ENCODE measurements at regions not wholly inside any gene's neighbourhood (a gene's known extent, or its start where the extent isn't known, plus 50 kb on each side); places are given as distances from the start of the nearest gene placed in this dataset.
"Not testable (repeated sequence)": the region's sequence is repeated elsewhere in the genome, so short reads cannot be mapped to it uniquely, and the experiment has no call there.

DNA sequence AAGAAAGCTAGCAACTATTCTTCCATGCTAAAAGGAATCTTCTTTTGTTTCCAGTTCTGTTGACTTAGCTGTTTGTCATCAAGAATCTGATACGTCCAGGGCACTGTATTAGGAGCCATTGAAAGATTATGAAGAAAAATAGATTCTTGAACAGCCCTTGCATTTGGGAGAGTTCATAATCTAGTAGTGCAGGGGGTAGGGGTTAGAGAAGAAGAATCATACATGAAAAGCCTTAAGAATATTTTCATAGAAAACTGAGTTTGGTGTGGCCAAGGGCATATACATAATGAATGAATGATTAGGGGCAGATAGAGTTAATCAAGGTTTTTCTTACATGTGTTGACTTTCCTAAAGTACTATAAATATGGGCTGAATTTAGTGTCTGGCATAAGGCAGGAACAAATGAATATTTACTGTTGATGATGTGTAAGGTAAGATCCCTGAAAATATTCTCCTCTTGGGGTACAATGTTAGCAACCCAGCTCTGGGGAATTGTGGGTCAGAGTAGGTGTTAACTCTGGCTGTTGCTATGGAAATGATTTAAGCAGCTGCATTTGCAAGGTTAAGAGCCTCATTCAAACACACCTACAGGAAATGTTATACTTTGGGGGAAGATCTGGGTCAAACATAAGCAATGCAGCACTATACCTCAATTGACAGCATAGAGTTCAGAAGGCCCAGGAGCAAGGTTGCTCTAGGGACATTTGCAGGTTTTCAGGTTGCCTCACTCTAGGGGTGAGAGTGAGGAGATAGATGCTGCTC is 667.3 kb upstream of the CITED2 start:
- DNase-seq, result no peak

- no peak for DNase-seq
Observed at GRCh38 chr6:140041056-140041455, 666.6 kb upstream of the CITED2 start.

- DNase-seq, result no peak
Observed at GRCh38 chr6:140040396-140040795, 665.9 kb upstream of the CITED2 start.

DNA sequence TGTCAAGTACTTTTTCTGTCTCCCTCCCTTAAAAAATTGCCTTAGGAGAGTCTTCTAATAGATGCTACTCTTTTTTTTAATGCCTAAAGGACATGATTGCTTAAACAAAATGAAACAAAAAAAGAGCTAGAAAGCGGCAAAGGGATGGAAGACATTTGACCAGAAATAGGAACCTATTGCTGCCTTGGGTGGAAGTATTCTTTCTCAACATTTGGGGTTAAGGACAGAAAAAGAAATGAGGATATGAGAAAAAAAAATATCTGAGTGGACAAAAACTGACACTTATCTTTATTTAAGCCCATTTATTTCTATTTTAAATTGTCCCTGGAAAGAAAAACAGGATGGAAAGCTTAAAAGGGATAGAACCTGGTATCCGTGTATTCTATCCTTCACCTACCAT is 664.9 kb upstream of the CITED2 start:
- DNase-seq, result no peak

GRCh38 chr6:140036196-140036595 is 661.7 kb upstream of the CITED2 start:
- DNase-seq, result no peak

DNA sequence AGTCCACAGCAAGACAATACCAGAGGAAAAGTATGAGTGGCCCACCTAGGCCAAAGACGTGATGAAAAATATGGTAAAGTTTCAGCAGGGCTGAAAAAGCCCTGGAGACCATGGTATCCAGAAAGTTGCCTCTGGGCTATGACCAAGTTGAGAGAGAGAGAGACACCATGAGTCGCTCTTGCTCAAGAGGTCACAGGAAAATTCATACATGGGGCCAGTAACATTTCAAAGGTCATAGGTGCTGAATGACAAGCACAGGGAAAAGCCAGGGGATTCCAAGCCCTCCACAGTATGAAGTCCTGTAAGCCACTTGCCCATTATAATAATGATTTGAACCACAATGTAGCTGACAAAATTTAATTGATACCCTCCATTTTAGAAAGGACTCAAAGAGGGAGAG is 657.7 kb upstream of the CITED2 start:
- no peak for DNase-seq

GRCh38 chr6:140029551-140029950 is 655.1 kb upstream of the CITED2 start:
- no peak for DNase-seq

GRCh38 chr6:140027219-140027618 is 652.8 kb upstream of the CITED2 start:
- no peak for DNase-seq

DNA sequence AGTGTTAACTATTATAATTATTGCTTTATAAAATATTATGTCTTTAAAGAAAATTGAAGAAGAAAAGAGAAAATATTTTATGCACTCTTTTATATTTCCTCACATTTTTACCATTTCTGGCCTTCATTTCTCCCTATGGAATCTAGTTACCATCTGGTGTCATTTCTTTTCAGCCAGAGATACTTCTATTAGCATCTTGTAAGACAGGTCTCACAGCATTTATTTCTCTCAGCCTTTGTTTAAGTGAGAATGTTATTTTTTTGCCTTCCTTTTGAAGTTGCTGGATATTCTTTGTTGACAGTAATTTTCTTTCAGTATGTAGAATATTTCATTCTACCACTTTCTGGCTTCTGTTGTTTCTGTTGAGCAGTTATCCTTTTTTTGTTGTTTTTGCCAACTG is 652.1 kb upstream of the CITED2 start:
- no peak for DNase-seq

GRCh38 chr6:140025171-140025570 is 650.7 kb upstream of the CITED2 start:
- DNase-seq, result no peak

GRCh38 chr6:140020207-140020791 is 645.9 kb upstream of the CITED2 start:
- DNase-seq, result no peak

- DNase-seq, result no peak
Observed at GRCh38 chr6:140018588-140018987, 644.1 kb upstream of the CITED2 start.

DNA sequence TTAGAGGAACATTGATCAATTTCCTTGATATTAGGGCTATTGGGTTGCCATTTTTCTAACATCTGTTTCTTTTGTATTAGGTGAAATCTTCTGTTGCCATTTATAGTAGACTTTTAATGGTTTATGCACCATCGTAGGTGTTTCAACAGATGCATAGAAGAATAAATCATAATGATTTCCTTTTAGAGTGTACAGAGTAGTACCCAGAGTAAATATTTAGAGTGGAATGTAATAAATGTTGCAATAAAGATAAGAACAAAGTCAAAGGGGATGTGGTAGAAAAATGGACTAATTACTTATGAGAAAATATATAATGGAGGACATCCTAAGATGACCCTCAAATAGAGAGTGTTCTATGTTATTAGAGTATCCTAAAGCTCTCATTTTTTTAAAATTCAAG is 643.0 kb upstream of the CITED2 start:
- DNase-seq, result no peak

GRCh38 chr6:140012150-140012549 is 637.7 kb upstream of the CITED2 start:
- no peak for DNase-seq

DNA sequence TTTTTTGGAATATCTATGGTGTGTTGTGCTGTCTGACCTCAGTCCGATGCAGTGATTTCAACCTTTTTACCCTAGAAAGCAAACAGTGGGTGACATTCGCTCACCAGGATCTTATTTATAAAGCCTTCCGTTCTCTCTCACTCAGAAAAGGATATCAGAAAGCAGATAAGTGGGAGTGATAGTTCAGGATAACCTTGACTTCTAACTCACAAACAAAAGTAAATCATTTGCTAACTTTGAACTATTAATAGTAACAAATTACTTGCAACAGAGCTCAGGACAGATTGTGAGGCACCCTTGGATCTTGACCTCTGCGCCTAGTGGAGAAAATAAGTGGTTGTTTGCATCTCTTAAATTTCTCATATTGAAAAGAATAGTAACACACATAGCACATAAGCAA is 637.1 kb upstream of the CITED2 start:
- peak; percentile 15 for DNase-seq

- no peak for DNase-seq
Observed at GRCh38 chr6:140009286-140009685, 634.8 kb upstream of the CITED2 start.

GRCh38 chr6:140007525-140007924 is 633.1 kb upstream of the CITED2 start:
- no peak for DNase-seq

DNA sequence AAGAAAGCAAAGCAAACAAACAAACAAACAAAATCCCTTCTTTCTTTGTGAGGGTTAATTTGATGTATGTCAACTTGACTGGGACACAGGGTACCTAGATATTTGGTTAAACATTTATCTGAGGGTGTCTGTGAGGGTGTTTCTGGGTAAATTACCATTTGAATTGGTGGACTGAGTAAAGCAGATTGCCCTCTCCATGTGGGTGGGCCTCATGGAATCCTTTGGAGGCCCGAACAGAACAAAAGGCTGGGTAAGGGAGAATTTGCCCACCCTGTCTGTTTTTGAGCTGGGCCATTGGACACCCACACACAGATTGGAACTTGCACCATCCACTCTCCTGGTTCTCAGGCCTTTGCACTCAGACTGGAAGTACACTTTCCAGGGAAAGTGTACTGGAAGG is 628.8 kb upstream of the CITED2 start:
- DNase-seq, result no peak

- DNase-seq, result no peak
Observed at GRCh38 chr6:140002396-140003022, 628.1 kb upstream of the CITED2 start.

- no peak for DNase-seq
Observed at GRCh38 chr6:140001821-140002341, 627.4 kb upstream of the CITED2 start.

DNA sequence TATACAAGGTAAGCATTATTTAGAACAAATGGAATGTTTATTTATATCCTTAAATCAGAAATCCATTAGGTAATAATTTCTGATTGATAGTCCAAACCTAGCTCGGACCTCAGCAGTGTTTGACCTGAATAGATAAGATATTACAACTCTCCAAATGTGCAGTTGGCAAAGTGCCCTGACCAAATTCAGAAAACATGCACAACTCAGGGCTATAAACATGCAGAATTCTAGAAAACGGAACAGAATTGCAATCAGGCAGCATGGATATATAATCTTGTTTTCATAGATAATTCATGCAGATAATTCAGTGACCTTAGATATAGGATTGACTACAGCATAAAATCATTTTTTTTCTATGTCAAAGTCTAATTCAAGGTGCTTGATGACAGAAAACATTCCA is 626.6 kb upstream of the CITED2 start:
- no peak for DNase-seq

GRCh38 chr6:139999661-140000060 is 625.2 kb upstream of the CITED2 start:
- DNase-seq, result not testable (repeated sequence)

- not testable (repeated sequence) for DNase-seq
Observed at GRCh38 chr6:139998478-139998877, 624.0 kb upstream of the CITED2 start.
